IPS-18a (cell line): ENCODE measurements at regions not wholly inside any gene's neighbourhood (a gene's known extent, or its start where the extent isn't known, plus 50 kb on each side); places are given as distances from the start of the nearest gene placed in this dataset.

Experiments used
- H3K27ac ChIP-seq: one replicate; pipeline ENCODE4 v1.5.1; 2013; ENCODE audit warnings: low read length
- H3K27me3 ChIP-seq: one replicate; pipeline ENCODE4 v1.6.1; 2013; ENCODE audit warnings: mild to moderate bottlenecking, low read length; ENCODE audit not compliant: control insufficient read depth, insufficient read depth
- H3K36me3 ChIP-seq: one replicate; pipeline ENCODE4 v1.6.1; 2013; ENCODE audit warnings: low read depth, low read length; ENCODE audit not compliant: control insufficient read depth
- H3K4me1 ChIP-seq: one replicate; pipeline ENCODE4 v1.6.1; 2013; ENCODE audit warnings: low read depth, low read length; ENCODE audit not compliant: control insufficient read depth
- H3K4me3 ChIP-seq: one replicate; pipeline ENCODE4 v1.5.1; 2013; ENCODE audit warnings: low read length
- H3K9ac ChIP-seq: one replicate; pipeline ENCODE4 v1.6.1; 2013; ENCODE audit warnings: mild to moderate bottlenecking, low read length, moderate library complexity
- H3K9me3 ChIP-seq: one replicate; pipeline ENCODE4 v1.6.1; 2013; ENCODE audit warnings: low read depth, low read length; ENCODE audit not compliant: control insufficient read depth

GRCh38 chr5:107293541-107294210, 377.1 kb downstream of the EFNA5 start:
- Histone ChIP-seq H3K27me3 (no peaks in the 10 kb centered on the region), H3K36me3 (no peaks in the 10 kb centered on the region), H3K4me1 (peaks cover 7% of the 10 kb centered on the region), H3K9ac (no peak overlapping the region), H3K9me3 (no peaks in the 10 kb centered on the region), H3K27ac (no peak overlapping the region), H3K4me3 (no peak overlapping the region)

- H3K27me3 ChIP-seq = no peaks in the 10 kb centered on the region
- H3K36me3 ChIP-seq = no peaks in the 10 kb centered on the region
- H3K9me3 ChIP-seq = no peaks in the 10 kb centered on the region
- no peak overlapping the region for H3K4me3 ChIP-seq
- H3K4me1 ChIP-seq = peaks cover 7% of the 10 kb centered on the region
- no peak overlapping the region for H3K27ac ChIP-seq
- H3K9ac ChIP-seq = no peak overlapping the region
Measured at GRCh38 chr5:107291866-107292265, 378.9 kb downstream of the EFNA5 start.

- Histone ChIP-seq H3K4me1 (peaks cover 2% of the 10 kb centered on the region), H3K9ac (no peak overlapping the region), H3K27ac (no peak overlapping the region), H3K27me3 (no peaks in the 10 kb centered on the region), H3K4me3 (no peak overlapping the region), H3K9me3 (no peaks in the 10 kb centered on the region), H3K36me3 (no peaks in the 10 kb centered on the region)
Measured at GRCh38 chr5:107290780-107291398, 379.8 kb downstream of the EFNA5 start.

- Histone ChIP-seq H3K9me3 (no peaks in the 10 kb centered on the region), H3K36me3 (no peaks in the 10 kb centered on the region), H3K4me3 (no peak overlapping the region), H3K27me3 (no peaks in the 10 kb centered on the region), H3K4me1 (no peaks in the 10 kb centered on the region), H3K9ac (no peak overlapping the region), H3K27ac (no peak overlapping the region)
Measured at GRCh38 chr5:107289030-107289714, 381.6 kb downstream of the EFNA5 start.

- peaks cover 2% of the 10 kb centered on the region for H3K4me1 ChIP-seq
- H3K27ac ChIP-seq = no peak overlapping the region
- H3K9ac ChIP-seq = no peak overlapping the region
- no peaks in the 10 kb centered on the region for H3K27me3 ChIP-seq
- no peaks in the 10 kb centered on the region for H3K9me3 ChIP-seq
- H3K36me3 ChIP-seq = no peaks in the 10 kb centered on the region
- H3K4me3 ChIP-seq = no peak overlapping the region
Measured at GRCh38 chr5:107286447-107287098, 384.2 kb downstream of the EFNA5 start.

- Histone ChIP-seq H3K27ac (no peak overlapping the region), H3K4me3 (no peak overlapping the region), H3K36me3 (no peaks in the 10 kb centered on the region), H3K9me3 (no peaks in the 10 kb centered on the region), H3K27me3 (no peaks in the 10 kb centered on the region), H3K9ac (no peak overlapping the region), H3K4me1 (peaks cover 2% of the 10 kb centered on the region)
Measured at GRCh38 chr5:107285772-107286171, 385.0 kb downstream of the EFNA5 start.

- no peak overlapping the region for H3K9ac ChIP-seq
- H3K4me1 ChIP-seq = peaks cover 2% of the 10 kb centered on the region
- H3K9me3 ChIP-seq = no peaks in the 10 kb centered on the region
- H3K36me3 ChIP-seq = no peaks in the 10 kb centered on the region
- H3K27ac ChIP-seq = no peak overlapping the region
- H3K27me3 ChIP-seq = no peaks in the 10 kb centered on the region
- H3K4me3 ChIP-seq = no peak overlapping the region
Measured at GRCh38 chr5:107284822-107285525, 385.8 kb downstream of the EFNA5 start.

- H3K27ac ChIP-seq = no peak overlapping the region
- no peaks in the 10 kb centered on the region for H3K9me3 ChIP-seq
- no peaks in the 10 kb centered on the region for H3K36me3 ChIP-seq
- no peaks in the 10 kb centered on the region for H3K27me3 ChIP-seq
- no peak overlapping the region for H3K9ac ChIP-seq
- H3K4me1 ChIP-seq = peaks cover 2% of the 10 kb centered on the region
- H3K4me3 ChIP-seq = no peak overlapping the region
Measured at GRCh38 chr5:107282061-107282460, 388.7 kb downstream of the EFNA5 start.

- H3K9ac ChIP-seq = no peak overlapping the region
- no peak overlapping the region for H3K27ac ChIP-seq
- H3K27me3 ChIP-seq = no peaks in the 10 kb centered on the region
- no peak overlapping the region for H3K4me3 ChIP-seq
- peaks cover 2% of the 10 kb centered on the region for H3K4me1 ChIP-seq
- no peaks in the 10 kb centered on the region for H3K9me3 ChIP-seq
- H3K36me3 ChIP-seq = no peaks in the 10 kb centered on the region
Measured at GRCh38 chr5:107278774-107279173, 392.0 kb downstream of the EFNA5 start.

GRCh38 chr5:107277485-107278125, 393.1 kb downstream of the EFNA5 start:
- Histone ChIP-seq H3K27ac (no peak overlapping the region), H3K4me3 (no peak overlapping the region), H3K9me3 (no peaks in the 10 kb centered on the region), H3K4me1 (peaks cover 2% of the 10 kb centered on the region), H3K36me3 (no peaks in the 10 kb centered on the region), H3K27me3 (no peaks in the 10 kb centered on the region), H3K9ac (no peak overlapping the region)

GRCh38 chr5:107275333-107275732, 395.4 kb downstream of the EFNA5 start:
- no peaks in the 10 kb centered on the region for H3K27me3 ChIP-seq
- no peak overlapping the region for H3K9ac ChIP-seq
- no peaks in the 10 kb centered on the region for H3K36me3 ChIP-seq
- H3K4me1 ChIP-seq = peaks cover 7% of the 10 kb centered on the region
- H3K4me3 ChIP-seq = no peak overlapping the region
- H3K27ac ChIP-seq = no peak overlapping the region
- no peaks in the 10 kb centered on the region for H3K9me3 ChIP-seq
